ENCODE measurements at regions not wholly inside any gene's neighbourhood (a gene's known extent, or its start where the extent isn't known, plus 50 kb on each side); places are given as distances from the start of the nearest gene placed in this dataset.

DNA sequence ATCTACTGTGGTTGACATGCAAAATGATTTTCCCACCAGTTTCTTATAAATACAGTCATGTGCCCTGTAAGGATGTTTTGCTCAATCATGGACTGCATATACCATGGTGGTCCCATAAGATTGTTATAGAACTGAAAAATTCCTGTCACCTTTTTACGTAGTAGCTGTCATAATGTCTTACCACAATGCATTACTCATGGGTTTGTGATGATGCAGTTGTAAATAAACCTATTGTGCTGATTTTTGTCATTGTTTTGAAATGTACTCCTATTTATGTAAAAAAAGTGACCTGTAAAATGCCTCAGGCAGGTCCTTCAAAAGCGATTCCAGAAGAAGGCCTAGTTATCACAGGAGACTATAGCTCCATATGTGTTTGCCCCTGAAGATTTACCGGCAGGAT is 695.4 kb upstream of the KIF2B start:
- Histone ChIP-seq H3K27ac (ENCODE audit: low read depth) (no peak overlapping the region), H3K36me3 (ENCODE audit: insufficient read depth) (no peaks in the 10 kb centered on the region), H3K4me1 (ENCODE audit: insufficient read depth) (no peaks in the 10 kb centered on the region), H3K9me2 (ENCODE audit: insufficient read depth) (no peaks in the 10 kb centered on the region), H3K27me3 (ENCODE audit: insufficient read depth) (no peaks in the 10 kb centered on the region), H3K4me3 (no peak overlapping the region), H2AFZ (no peak overlapping the region), H3K79me2 (replicated peaks; ENCODE audit: insufficient read depth) (no peaks in the 10 kb centered on the region), H3K4me2 (no peak overlapping the region), H4K20me1 (replicated peaks; ENCODE audit: insufficient read depth) (no peaks in the 10 kb centered on the region), H3F3A (replicated peaks; ENCODE audit: low read depth) (no peaks in the 10 kb centered on the region)
- no peak overlapping the region for H3K27ac Mint-ChIP-seq
- H3K4me3 Mint-ChIP-seq = no peak overlapping the region
- ATAC-seq (no peak), DNase-seq (ENCODE audit: low spot score) (no peak)
- H3K9me3 Mint-ChIP-seq = no peaks in the 10 kb centered on the region
- TF ChIP-seq ZNF114 (CRISPR knock-in tag; IDR thresholded peaks at IDR 0.05) = no peak
- TF ChIP-seq CREB1 (CRISPR knock-in tag; IDR thresholded peaks at IDR 0.05; ENCODE audit: low read depth) = no peak
- no peak for TF ChIP-seq ZNF331 (CRISPR knock-in tag; IDR thresholded peaks at IDR 0.05; ENCODE audit: low read depth)
- TF ChIP-seq NANOG (IDR thresholded peaks at IDR 0.05; ENCODE audit: borderline replicate concordance) = no peak
- no peaks in the 10 kb centered on the region for H3K4me1 Mint-ChIP-seq
- no peaks in the 10 kb centered on the region for H3K36me3 Mint-ChIP-seq (ENCODE audit: low read depth)
- H3K27me3 Mint-ChIP-seq (ENCODE audit: insufficient read depth, low read depth, poor library complexity) = no peaks in the 10 kb centered on the region

DNA sequence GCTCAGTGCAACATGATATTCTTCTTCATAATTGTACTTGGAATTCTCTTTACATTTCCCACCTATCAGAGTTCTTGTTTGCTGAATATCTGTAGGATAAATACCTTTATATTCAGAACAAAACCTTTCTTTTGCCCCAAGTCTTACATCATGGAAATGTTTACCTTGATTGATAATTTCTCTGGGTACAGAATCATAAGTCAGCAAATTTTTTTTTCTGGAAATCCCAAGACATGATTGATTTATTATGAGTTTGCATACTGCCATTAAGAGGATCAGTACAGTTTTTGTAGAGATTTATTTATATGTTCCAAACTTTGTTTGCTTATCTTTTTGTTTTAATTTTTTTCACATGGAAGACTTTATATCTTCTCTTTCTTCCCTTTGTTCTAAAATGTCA is 699.8 kb upstream of the KIF2B start:
- no peaks in the 10 kb centered on the region for H3K27me3 ChIP-seq (ENCODE audit: insufficient read depth)
- no peaks in the 10 kb centered on the region for H3K9me3 Mint-ChIP-seq
- no peak overlapping the region for H3K4me2 ChIP-seq
- no peaks in the 10 kb centered on the region for H3K36me3 ChIP-seq (ENCODE audit: insufficient read depth)
- H3K36me3 Mint-ChIP-seq (ENCODE audit: low read depth) = no peaks in the 10 kb centered on the region
- no peak overlapping the region for H3K4me3 Mint-ChIP-seq
- H4K20me1 ChIP-seq (replicated peaks; ENCODE audit: insufficient read depth) = no peaks in the 10 kb centered on the region
- no peak overlapping the region for H2AFZ ChIP-seq
- no peaks in the 10 kb centered on the region for H3F3A ChIP-seq (replicated peaks; ENCODE audit: low read depth)
- DNase-seq (ENCODE audit: low spot score) (no peak), ATAC-seq (no peak)
- no peak overlapping the region for H3K27ac Mint-ChIP-seq
- no peaks in the 10 kb centered on the region for H3K4me1 ChIP-seq (ENCODE audit: insufficient read depth)
- no peak overlapping the region for H3K4me3 ChIP-seq
- no peak overlapping the region for H3K27ac ChIP-seq (ENCODE audit: low read depth)
- H3K4me1 Mint-ChIP-seq = no peaks in the 10 kb centered on the region
- no peaks in the 10 kb centered on the region for H3K79me2 ChIP-seq (replicated peaks; ENCODE audit: insufficient read depth)
- no peaks in the 10 kb centered on the region for H3K27me3 Mint-ChIP-seq (ENCODE audit: insufficient read depth, low read depth, poor library complexity)
- H3K9me2 ChIP-seq (ENCODE audit: insufficient read depth) = no peaks in the 10 kb centered on the region
- TF ChIP-seq EZH2 (IDR thresholded peaks at IDR 0.05; ENCODE audit: low read depth, unreplicated experiment) = no peak
- TF ChIP-seq, protein P1, sequence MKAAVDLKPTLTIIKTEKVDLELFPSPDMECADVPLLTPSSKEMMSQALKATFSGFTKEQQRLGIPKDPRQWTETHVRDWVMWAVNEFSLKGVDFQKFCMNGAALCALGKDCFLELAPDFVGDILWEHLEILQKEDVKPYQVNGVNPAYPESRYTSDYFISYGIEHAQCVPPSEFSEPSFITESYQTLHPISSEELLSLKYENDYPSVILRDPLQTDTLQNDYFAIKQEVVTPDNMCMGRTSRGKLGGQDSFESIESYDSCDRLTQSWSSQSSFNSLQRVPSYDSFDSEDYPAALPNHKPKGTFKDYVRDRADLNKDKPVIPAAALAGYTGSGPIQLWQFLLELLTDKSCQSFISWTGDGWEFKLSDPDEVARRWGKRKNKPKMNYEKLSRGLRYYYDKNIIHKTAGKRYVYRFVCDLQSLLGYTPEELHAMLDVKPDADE (IDR thresholded peaks at IDR 0.05) = no peak
- no peak for TF ChIP-seq POLR2AphosphoS5 (IDR thresholded peaks at IDR 0.05; ENCODE audit: low read depth)
- TF ChIP-seq ZNF114 (CRISPR knock-in tag; IDR thresholded peaks at IDR 0.05) = no peak
- TF ChIP-seq ZNF331 (CRISPR knock-in tag; IDR thresholded peaks at IDR 0.05; ENCODE audit: low read depth) = no peak
- TF ChIP-seq CREB1 (CRISPR knock-in tag; IDR thresholded peaks at IDR 0.05; ENCODE audit: low read depth) = no peak
- no peak for TF ChIP-seq EZH2phosphoT487 (IDR thresholded peaks at IDR 0.05; ENCODE audit: unreplicated experiment)
- no peak for TF ChIP-seq NANOG (IDR thresholded peaks at IDR 0.05; ENCODE audit: borderline replicate concordance)
- no peak for TF ChIP-seq JUNB (IDR thresholded peaks at IDR 0.05; ENCODE audit: unreplicated experiment)
- TF ChIP-seq, protein P2, sequence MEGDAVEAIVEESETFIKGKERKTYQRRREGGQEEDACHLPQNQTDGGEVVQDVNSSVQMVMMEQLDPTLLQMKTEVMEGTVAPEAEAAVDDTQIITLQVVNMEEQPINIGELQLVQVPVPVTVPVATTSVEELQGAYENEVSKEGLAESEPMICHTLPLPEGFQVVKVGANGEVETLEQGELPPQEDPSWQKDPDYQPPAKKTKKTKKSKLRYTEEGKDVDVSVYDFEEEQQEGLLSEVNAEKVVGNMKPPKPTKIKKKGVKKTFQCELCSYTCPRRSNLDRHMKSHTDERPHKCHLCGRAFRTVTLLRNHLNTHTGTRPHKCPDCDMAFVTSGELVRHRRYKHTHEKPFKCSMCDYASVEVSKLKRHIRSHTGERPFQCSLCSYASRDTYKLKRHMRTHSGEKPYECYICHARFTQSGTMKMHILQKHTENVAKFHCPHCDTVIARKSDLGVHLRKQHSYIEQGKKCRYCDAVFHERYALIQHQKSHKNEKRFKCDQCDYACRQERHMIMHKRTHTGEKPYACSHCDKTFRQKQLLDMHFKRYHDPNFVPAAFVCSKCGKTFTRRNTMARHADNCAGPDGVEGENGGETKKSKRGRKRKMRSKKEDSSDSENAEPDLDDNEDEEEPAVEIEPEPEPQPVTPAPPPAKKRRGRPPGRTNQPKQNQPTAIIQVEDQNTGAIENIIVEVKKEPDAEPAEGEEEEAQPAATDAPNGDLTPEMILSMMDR (conservative IDR thresholded peaks at IDR 0.05; ENCODE audit: low read depth in 2 of 2) = no peak
- TF ChIP-seq, protein P3, sequence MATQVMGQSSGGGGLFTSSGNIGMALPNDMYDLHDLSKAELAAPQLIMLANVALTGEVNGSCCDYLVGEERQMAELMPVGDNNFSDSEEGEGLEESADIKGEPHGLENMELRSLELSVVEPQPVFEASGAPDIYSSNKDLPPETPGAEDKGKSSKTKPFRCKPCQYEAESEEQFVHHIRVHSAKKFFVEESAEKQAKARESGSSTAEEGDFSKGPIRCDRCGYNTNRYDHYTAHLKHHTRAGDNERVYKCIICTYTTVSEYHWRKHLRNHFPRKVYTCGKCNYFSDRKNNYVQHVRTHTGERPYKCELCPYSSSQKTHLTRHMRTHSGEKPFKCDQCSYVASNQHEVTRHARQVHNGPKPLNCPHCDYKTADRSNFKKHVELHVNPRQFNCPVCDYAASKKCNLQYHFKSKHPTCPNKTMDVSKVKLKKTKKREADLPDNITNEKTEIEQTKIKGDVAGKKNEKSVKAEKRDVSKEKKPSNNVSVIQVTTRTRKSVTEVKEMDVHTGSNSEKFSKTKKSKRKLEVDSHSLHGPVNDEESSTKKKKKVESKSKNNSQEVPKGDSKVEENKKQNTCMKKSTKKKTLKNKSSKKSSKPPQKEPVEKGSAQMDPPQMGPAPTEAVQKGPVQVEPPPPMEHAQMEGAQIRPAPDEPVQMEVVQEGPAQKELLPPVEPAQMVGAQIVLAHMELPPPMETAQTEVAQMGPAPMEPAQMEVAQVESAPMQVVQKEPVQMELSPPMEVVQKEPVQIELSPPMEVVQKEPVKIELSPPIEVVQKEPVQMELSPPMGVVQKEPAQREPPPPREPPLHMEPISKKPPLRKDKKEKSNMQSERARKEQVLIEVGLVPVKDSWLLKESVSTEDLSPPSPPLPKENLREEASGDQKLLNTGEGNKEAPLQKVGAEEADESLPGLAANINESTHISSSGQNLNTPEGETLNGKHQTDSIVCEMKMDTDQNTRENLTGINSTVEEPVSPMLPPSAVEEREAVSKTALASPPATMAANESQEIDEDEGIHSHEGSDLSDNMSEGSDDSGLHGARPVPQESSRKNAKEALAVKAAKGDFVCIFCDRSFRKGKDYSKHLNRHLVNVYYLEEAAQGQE (IDR thresholded peaks at IDR 0.05; ENCODE audit: unreplicated experiment) = no peak

Data from GM23338 (cell line).